GM12878 (cell line): ENCODE measurements at regions not wholly inside any gene's neighbourhood (a gene's known extent, or its start where the extent isn't known, plus 50 kb on each side); places are given as distances from the start of the nearest gene placed in this dataset.

Experiments used
- ATAC-seq: fragments of 200-7000 bp; cut with Tn5 transposase; 3 replicates; pipeline ENCODE4 v1.9.1; 2020; ENCODE audit warnings: mild to moderate bottlenecking, moderate library complexity
- BruUV-seq: library from RNA; stranded (reverse); fragments of 400-500 nt; replicated peaks from 2 replicates; lab custom pipeline; 2021; lab: Mats Ljungman, UMichigan
- CTCF ChIA-PET: fragments of 300-600 bp; sonication (Branson Sonifier 250); formaldehyde crosslinking; extraction: SDS; loops from one replicate; lab custom pipeline; 2021; ENCODE audit warnings: inconsistent platforms; lab: Yijun Ruan, JAX
- POLR2A ChIA-PET: fragments of 350-600 bp; formaldehyde crosslinking; extraction: SDS; loops from one replicate; lab custom pipeline; 2021; ENCODE audit warnings: inconsistent platforms; lab: Charles Lee
- RAD21 ChIA-PET: fragments of 300-600 bp; sonication (Branson Sonifier 250); formaldehyde crosslinking; loops from one replicate; lab custom pipeline; 2023; ENCODE audit warnings: antibody characterized with exemption; ENCODE audit not compliant: unreplicated experiment; lab: Charles Lee
- SMC1A ChIA-PET: fragments of 300-600 bp; sonication (Branson Sonifier 250); formaldehyde crosslinking; loops from one replicate; lab custom pipeline; 2023; ENCODE audit not compliant: unreplicated experiment, uncharacterized antibody; lab: Charles Lee
- DNase-seq: peaks from one replicate; pipeline ENCODE4 v3.0.0-alpha.2; 2011; ENCODE audit warnings: low read depth, low spot score
- FAIRE-seq: peaks from 3 replicates; lab custom pipeline; 2011; peaks lifted over from hg19 to GRCh38; lab: Jason Lieb, UNC
- H2AFZ ChIP-seq: 2 replicates; pipeline ENCODE4 v1.6.0; 2011; ENCODE audit warnings: low read depth, low read length, control low read depth; ENCODE audit not compliant: control insufficient read depth
- H3K27ac ChIP-seq: 2 replicates; pipeline ENCODE4 v1.5.1; 2011; ENCODE audit warnings: control low read depth; ENCODE audit not compliant: control insufficient read depth, insufficient read depth
- H3K27me3 ChIP-seq, 2 experiments: replicated peaks in 1 of 2; 2 replicates each; pipeline versions ENCODE4 v1.6.0 to v1.6.1; 2011; ENCODE audit warnings: low read length in 1 of 2; ENCODE audit not compliant: control insufficient read depth in 2 of 2, insufficient read depth in 2 of 2
- H3K36me3 ChIP-seq, 2 experiments: 2 replicates each; pipeline ENCODE4 v1.5.1; 2011; ENCODE audit warnings: low read length in 1 of 2; ENCODE audit not compliant: control insufficient read depth in 2 of 2, insufficient read depth in 2 of 2
- H3K4me1 ChIP-seq: 2 replicates; pipeline ENCODE4 v1.6.1; 2011; ENCODE audit warnings: mild to moderate bottlenecking, low read length, moderate library complexity, mixed read lengths; ENCODE audit not compliant: control insufficient read depth, insufficient read depth
- H3K4me2 ChIP-seq: 2 replicates; pipeline ENCODE4 v1.6.0; 2011; ENCODE audit warnings: control low read depth; ENCODE audit not compliant: control insufficient read depth, insufficient read depth
- H3K4me3 ChIP-seq: fragments of 200-600 bp; sonication (generic); 2 replicates; pipeline ENCODE4 v1.5.1; 2016
- H3K79me2 ChIP-seq: 2 replicates; pipeline ENCODE4 v1.6.0; 2011; ENCODE audit warnings: low read length; ENCODE audit not compliant: control insufficient read depth, insufficient read depth
- H3K9ac ChIP-seq: 2 replicates; pipeline ENCODE4 v1.8.0; 2011; ENCODE audit warnings: low read length, control low read depth, mixed read lengths; ENCODE audit not compliant: control insufficient read depth, insufficient read depth
- H3K9me3 ChIP-seq: replicated peaks from 3 replicates; pipeline ENCODE4 v1.5.1; 2011; ENCODE audit warnings: mild to moderate bottlenecking, low read length; ENCODE audit not compliant: control insufficient read depth, insufficient read depth
- H4K20me1 ChIP-seq: 2 replicates; pipeline ENCODE4 v1.6.0; 2011; ENCODE audit not compliant: control insufficient read depth, insufficient read depth
- EGR1 ChIP-seq, 2 experiments: IDR thresholded peaks; 1 replicate in 1 of 2; 2 replicates in 1 of 2; pipeline ENCODE4 v1.6.1; 2011 to 2012; ENCODE audit warnings: low read depth in 2 of 2, low read length in 2 of 2, borderline replicate concordance in 1 of 2, mild to moderate bottlenecking in 1 of 2, moderate library complexity in 1 of 2
- HSF1 ChIP-seq: fragments of 150-350 bp; IDR thresholded peaks from 2 replicates; pipeline ENCODE4 v1.6.1; 2014; ENCODE audit warnings: mild to moderate bottlenecking, low read depth, low read length
- RB1 ChIP-seq: fragments of 450-650 bp; formaldehyde crosslinking; IDR thresholded peaks from 2 replicates; pipeline ENCODE4 v1.6.1; 2017; ENCODE audit warnings: mild to moderate bottlenecking, borderline replicate concordance
- STAT3 ChIP-seq: IDR thresholded peaks from 2 replicates; pipeline ENCODE4 v1.6.1; 2011; ENCODE audit warnings: low read depth, low read length, improper control_type of control experiment
- SUPT20H ChIP-seq: IDR thresholded peaks from 2 replicates; pipeline ENCODE4 v1.6.1; 2011; ENCODE audit warnings: low read depth, mild to moderate bottlenecking, low read length, moderate library complexity, borderline replicate concordance; ENCODE audit not compliant: control insufficient read depth
- TARDBP ChIP-seq: IDR thresholded peaks from 2 replicates; pipeline ENCODE4 v1.6.1; 2016; ENCODE audit warnings: borderline replicate concordance
- YY1 ChIP-seq: IDR thresholded peaks from 2 replicates; pipeline ENCODE4 v1.6.1; 2011; ENCODE audit warnings: low read depth, mild to moderate bottlenecking, low read length
- ZBTB11 ChIP-seq: fragments of 450-650 bp; formaldehyde crosslinking; IDR thresholded peaks from 2 replicates; pipeline ENCODE4 v1.5.0; 2022; ENCODE audit warnings: mild to moderate bottlenecking, missing genetic modification characterization
- ZNF24 ChIP-seq: fragments of 450-650 bp; IDR thresholded peaks from 2 replicates; pipeline ENCODE4 v1.6.1; 2017; ENCODE audit warnings: antibody characterized with exemption, mild to moderate bottlenecking
- ZSCAN29 ChIP-seq: fragments of 450-650 bp; IDR thresholded peaks from 2 replicates; pipeline ENCODE4 v1.6.1; 2017; ENCODE audit warnings: mild to moderate bottlenecking, moderate library complexity
- WGBS: methylation state at CpG from one replicate; pipeline ENCODE4 v1.1.6; 2016; ENCODE audit warnings: low lambda C conversion rate; ENCODE audit not compliant: insufficient replicate concordance, insufficient coverage; ENCODE audit errors: missing lambda C conversion rate; 5-methylcytosine and 5-hydroxymethylcytosine counted together
- in situ Hi-C: fragments of 300-500 bp; cut with MboI; formaldehyde crosslinking; loops from 9 replicates; pipeline ENCODE4 v1.14.3; 2018; ENCODE audit warnings: mixed read lengths
- intact Hi-C: fragments of 100-400 bp; cut with micrococcal nuclease; formaldehyde crosslinking; loops from one replicate; pipeline ENCODE4 v1.14.2; 2022; ENCODE audit not compliant: unreplicated experiment

GRCh38 chr9:74037274-74037673 lies 459.9 kb upstream of the RORB start:
- Histone ChIP-seq H3K9me3 (no peaks in the 10 kb centered on the region), H3K36me3 (no peaks in the 10 kb centered on the region), H3K27me3 (no peaks in the 10 kb centered on the region), H4K20me1 (no peaks in the 10 kb centered on the region), H3K79me2 (no peaks in the 10 kb centered on the region), H3K4me1 (no peaks in the 10 kb centered on the region), H3K4me3 (no peak overlapping the region), H3K27ac (no peak overlapping the region), H2AFZ (no peak overlapping the region), H3K4me2 (no peak overlapping the region), H3K9ac (no peak overlapping the region)
- ChIA-PET SMC1A (no interaction called here), POLR2A (no interaction called here), RAD21 (no interaction called here), CTCF (no interaction called here)
- DNase-seq = no peak
- FAIRE-seq = no peak
- WGBS = 0% methylated on average over 1 of the region's 1 CpG
- ATAC-seq = no peak
- intact Hi-C loops = no loop called here
- in situ Hi-C loops = no loop called here
- TF ChIP-seq HSF1 = no peak
- TF ChIP-seq STAT3 = no peak
- no peak for TF ChIP-seq SUPT20H
- no peak for TF ChIP-seq ZSCAN29
- no peak for TF ChIP-seq YY1
- TF ChIP-seq EGR1 (IDR thresholded peaks at IDR 0.05; ENCODE audit: borderline replicate concordance in 1 of 2, low read depth in 2 of 2, low read length in 2 of 2) = no peak
- TF ChIP-seq RB1 = no peak
- TF ChIP-seq ZNF24 = no peak
- no peak for TF ChIP-seq TARDBP
- no peak for TF ChIP-seq ZBTB11 (CRISPR knock-in tag)
- BruUV-seq = no TSS peak
